ENCODE measurements at regions not wholly inside any gene's neighbourhood (a gene's known extent, or its start where the extent isn't known, plus 50 kb on each side); places are given as distances from the start of the nearest gene placed in this dataset.

- no peak for TF ChIP-seq ZNF148 (tag by site-specific recombination; IDR thresholded peaks at IDR 0.05; ENCODE audit: borderline replicate concordance)
- no peak for TF ChIP-seq ZNF571 (tag by site-specific recombination; IDR thresholded peaks at IDR 0.05)
- no peak for TF ChIP-seq ZNF600 (tag by site-specific recombination; IDR thresholded peaks at IDR 0.05)
- no peak for TF ChIP-seq ZNF223 (tag by site-specific recombination; IDR thresholded peaks at IDR 0.05)
- no peak for TF ChIP-seq BCL11B (tag by site-specific recombination; IDR thresholded peaks at IDR 0.05; ENCODE audit: low read depth)
- no peak for TF ChIP-seq ZNF280C (tag by site-specific recombination; IDR thresholded peaks at IDR 0.05)
- TF ChIP-seq HOXD13 (CRISPR knock-in tag; IDR thresholded peaks at IDR 0.05; ENCODE audit: borderline replicate concordance): no peak
- no peak for TF ChIP-seq FEZF1 (tag by site-specific recombination; IDR thresholded peaks at IDR 0.05)
- no peak for TF ChIP-seq ZNF221 (tag by site-specific recombination; IDR thresholded peaks at IDR 0.05; ENCODE audit: borderline replicate concordance)
- TF ChIP-seq ZNF777 (tag by site-specific recombination; IDR thresholded peaks at IDR 0.05; ENCODE audit: borderline replicate concordance): peak; percentile 48; the same call in 1 of the 2 replicates
- TF ChIP-seq PRDM10 (tag by site-specific recombination; IDR thresholded peaks at IDR 0.05): no peak
- no peak for TF ChIP-seq ZNF843 (tag by site-specific recombination; IDR thresholded peaks at IDR 0.05)
- no peak for TF ChIP-seq ZNF202 (tag by site-specific recombination; IDR thresholded peaks at IDR 0.05; ENCODE audit: borderline replicate concordance)
- no peak for TF ChIP-seq ZNF76 (tag by site-specific recombination; IDR thresholded peaks at IDR 0.05; ENCODE audit: borderline replicate concordance, low read depth)
- no peak for TF ChIP-seq ZNF280D (tag by site-specific recombination; IDR thresholded peaks at IDR 0.05)
- no peak for TF ChIP-seq ZNF623 (tag by site-specific recombination; IDR thresholded peaks at IDR 0.05)
- TF ChIP-seq ZNF398 (tag by site-specific recombination; IDR thresholded peaks at IDR 0.05): peak; percentile 87
- TF ChIP-seq GLIS1 (tag by site-specific recombination; IDR thresholded peaks at IDR 0.05): no peak
- peak; percentile 5; the same call in 1 of the 2 replicates for TF ChIP-seq ZNF140 (tag by site-specific recombination; IDR thresholded peaks at IDR 0.05)
- TF ChIP-seq ATF2 (tag by site-specific recombination; IDR thresholded peaks at IDR 0.05; ENCODE audit: low read depth): no peak
- no peak for TF ChIP-seq ZNF530 (tag by site-specific recombination; IDR thresholded peaks at IDR 0.05; ENCODE audit: low read depth)
- TF ChIP-seq ZNF792 (tag by site-specific recombination; IDR thresholded peaks at IDR 0.05): no peak
- no peak for TF ChIP-seq YY1 (tag by site-specific recombination; IDR thresholded peaks at IDR 0.05)
- TF ChIP-seq ZNF560 (tag by site-specific recombination; IDR thresholded peaks at IDR 0.05; ENCODE audit: borderline replicate concordance): no peak
- no peak for TF ChIP-seq ZNF133 (tag by site-specific recombination; IDR thresholded peaks at IDR 0.05)
- TF ChIP-seq IKZF3 (tag by site-specific recombination; IDR thresholded peaks at IDR 0.05): no peak
Measured at GRCh38 chr10:75294518-75294865, 58.7 kb upstream of the COMTD1 start (continued).

Measured in HEK293 (cell line).